GM12878 (cell line): ENCODE measurements at regions not wholly inside any gene's neighbourhood (a gene's known extent, or its start where the extent isn't known, plus 50 kb on each side); places are given as distances from the start of the nearest gene placed in this dataset.

Experiments
- ATAC-seq: fragments of 200-7000 bp; cut with Tn5 transposase; 3 replicates; pipeline ENCODE4 v1.9.1; 2020; ENCODE audit warnings: mild to moderate bottlenecking, moderate library complexity
- BruUV-seq: library from RNA; stranded (reverse); fragments of 400-500 nt; replicated peaks from 2 replicates; lab custom pipeline; 2021; lab: Mats Ljungman, UMichigan
- CTCF ChIA-PET: fragments of 300-600 bp; sonication (Branson Sonifier 250); formaldehyde crosslinking; extraction: SDS; loops from one replicate; lab custom pipeline; 2021; ENCODE audit warnings: inconsistent platforms; lab: Yijun Ruan, JAX
- POLR2A ChIA-PET: fragments of 350-600 bp; formaldehyde crosslinking; extraction: SDS; loops from one replicate; lab custom pipeline; 2021; ENCODE audit warnings: inconsistent platforms; lab: Charles Lee
- RAD21 ChIA-PET: fragments of 300-600 bp; sonication (Branson Sonifier 250); formaldehyde crosslinking; loops from one replicate; lab custom pipeline; 2023; ENCODE audit warnings: antibody characterized with exemption; ENCODE audit not compliant: unreplicated experiment; lab: Charles Lee
- SMC1A ChIA-PET: fragments of 300-600 bp; sonication (Branson Sonifier 250); formaldehyde crosslinking; loops from one replicate; lab custom pipeline; 2023; ENCODE audit not compliant: unreplicated experiment, uncharacterized antibody; lab: Charles Lee
- DNase-seq: peaks from one replicate; pipeline ENCODE4 v3.0.0-alpha.2; 2011; ENCODE audit warnings: low read depth, low spot score
- FAIRE-seq: peaks from 3 replicates; lab custom pipeline; 2011; peaks lifted over from hg19 to GRCh38; lab: Jason Lieb, UNC
- H2AFZ ChIP-seq: 2 replicates; pipeline ENCODE4 v1.6.0; 2011; ENCODE audit warnings: low read depth, low read length, control low read depth; ENCODE audit not compliant: control insufficient read depth
- H3K27ac ChIP-seq: 2 replicates; pipeline ENCODE4 v1.5.1; 2011; ENCODE audit warnings: control low read depth; ENCODE audit not compliant: control insufficient read depth, insufficient read depth
- H3K27me3 ChIP-seq, 2 experiments: replicated peaks in 1 of 2; 2 replicates each; pipeline versions ENCODE4 v1.6.0 to v1.6.1; 2011; ENCODE audit warnings: low read length in 1 of 2; ENCODE audit not compliant: control insufficient read depth in 2 of 2, insufficient read depth in 2 of 2
- H3K36me3 ChIP-seq, 2 experiments: 2 replicates each; pipeline ENCODE4 v1.5.1; 2011; ENCODE audit warnings: low read length in 1 of 2; ENCODE audit not compliant: control insufficient read depth in 2 of 2, insufficient read depth in 2 of 2
- H3K4me1 ChIP-seq: 2 replicates; pipeline ENCODE4 v1.6.1; 2011; ENCODE audit warnings: mild to moderate bottlenecking, low read length, moderate library complexity, mixed read lengths; ENCODE audit not compliant: control insufficient read depth, insufficient read depth
- H3K4me2 ChIP-seq: 2 replicates; pipeline ENCODE4 v1.6.0; 2011; ENCODE audit warnings: control low read depth; ENCODE audit not compliant: control insufficient read depth, insufficient read depth
- H3K4me3 ChIP-seq: fragments of 200-600 bp; sonication (generic); 2 replicates; pipeline ENCODE4 v1.5.1; 2016
- H3K79me2 ChIP-seq: 2 replicates; pipeline ENCODE4 v1.6.0; 2011; ENCODE audit warnings: low read length; ENCODE audit not compliant: control insufficient read depth, insufficient read depth
- H3K9ac ChIP-seq: 2 replicates; pipeline ENCODE4 v1.8.0; 2011; ENCODE audit warnings: low read length, control low read depth, mixed read lengths; ENCODE audit not compliant: control insufficient read depth, insufficient read depth
- H3K9me3 ChIP-seq: replicated peaks from 3 replicates; pipeline ENCODE4 v1.5.1; 2011; ENCODE audit warnings: mild to moderate bottlenecking, low read length; ENCODE audit not compliant: control insufficient read depth, insufficient read depth
- H4K20me1 ChIP-seq: 2 replicates; pipeline ENCODE4 v1.6.0; 2011; ENCODE audit not compliant: control insufficient read depth, insufficient read depth
- CEBPB ChIP-seq, 2 experiments: fragments of 150-350 bp in 1 of 2; IDR thresholded peaks; 2 replicates each; pipeline ENCODE4 v1.6.1; 2012 to 2014; ENCODE audit warnings: low read depth in 2 of 2, low read length in 2 of 2, borderline replicate concordance in 1 of 2, inconsistent platforms in 1 of 2
- CTCF ChIP-seq, 3 experiments: IDR thresholded peaks in 2 of 3; conservative IDR thresholded peaks in 1 of 3; 2 replicates each; pipeline ENCODE4 v1.5.1; 2011; ENCODE audit warnings: low read depth in 3 of 3, low read length in 3 of 3, mild to moderate bottlenecking in 3 of 3, control low read depth in 2 of 3, moderate library complexity in 2 of 3, inconsistent platforms in 1 of 3, mixed read lengths in 1 of 3; ENCODE audit not compliant: control insufficient read depth in 2 of 3, insufficient read depth in 1 of 3; ENCODE audit errors: extremely low read depth in 1 of 3
- MTA2 ChIP-seq: fragments of 450-650 bp; IDR thresholded peaks from 2 replicates; pipeline ENCODE4 v1.6.1; 2016; ENCODE audit warnings: low read depth, mild to moderate bottlenecking, moderate library complexity
- MXI1 ChIP-seq: fragments of 150-350 bp; IDR thresholded peaks from 2 replicates; pipeline ENCODE4 v1.6.1; 2011; ENCODE audit warnings: low read depth, mild to moderate bottlenecking, inconsistent platforms, low read length, improper control_type of control experiment
- SREBF2 ChIP-seq: IDR thresholded peaks from 2 replicates; pipeline ENCODE4 v1.6.1; 2012; ENCODE audit warnings: mild to moderate bottlenecking, low read length
- TAF1 ChIP-seq: IDR thresholded peaks from 2 replicates; pipeline ENCODE4 v1.6.1; 2011; ENCODE audit warnings: mild to moderate bottlenecking, low read depth, low read length, borderline replicate concordance
- TARDBP ChIP-seq: IDR thresholded peaks from 2 replicates; pipeline ENCODE4 v1.6.1; 2016; ENCODE audit warnings: borderline replicate concordance
- ZNF622 ChIP-seq: fragments of 450-650 bp; IDR thresholded peaks from 2 replicates; pipeline ENCODE4 v1.6.1; 2017; ENCODE audit warnings: mild to moderate bottlenecking, inconsistent platforms
- WGBS: methylation state at CpG from one replicate; pipeline ENCODE4 v1.1.6; 2016; ENCODE audit warnings: low lambda C conversion rate; ENCODE audit not compliant: insufficient replicate concordance, insufficient coverage; ENCODE audit errors: missing lambda C conversion rate; 5-methylcytosine and 5-hydroxymethylcytosine counted together
- in situ Hi-C: fragments of 300-500 bp; cut with MboI; formaldehyde crosslinking; loops from 9 replicates; pipeline ENCODE4 v1.14.3; 2018; ENCODE audit warnings: mixed read lengths
- intact Hi-C: fragments of 100-400 bp; cut with micrococcal nuclease; formaldehyde crosslinking; loops from one replicate; pipeline ENCODE4 v1.14.2; 2022; ENCODE audit not compliant: unreplicated experiment
- TF ChIP-seq, protein P1 (sequence below): IDR thresholded peaks from 2 replicates; pipeline ENCODE4 v1.6.1; 2012; ENCODE audit warnings: low read depth, low read length, improper control_type of control experiment
- TF ChIP-seq, protein P2 (sequence below): fragments of 450-650 bp; IDR thresholded peaks from 2 replicates; pipeline ENCODE4 v1.6.1; 2017; ENCODE audit warnings: mild to moderate bottlenecking, low read depth, inconsistent platforms; ENCODE audit not compliant: poor library complexity, severe bottlenecking
- TF ChIP-seq, protein P3 (sequence below): fragments of 450-650 bp; formaldehyde crosslinking; IDR thresholded peaks from 2 replicates; pipeline ENCODE4 v1.4.0; 2022; ENCODE audit warnings: mild to moderate bottlenecking, moderate library complexity

DNA sequence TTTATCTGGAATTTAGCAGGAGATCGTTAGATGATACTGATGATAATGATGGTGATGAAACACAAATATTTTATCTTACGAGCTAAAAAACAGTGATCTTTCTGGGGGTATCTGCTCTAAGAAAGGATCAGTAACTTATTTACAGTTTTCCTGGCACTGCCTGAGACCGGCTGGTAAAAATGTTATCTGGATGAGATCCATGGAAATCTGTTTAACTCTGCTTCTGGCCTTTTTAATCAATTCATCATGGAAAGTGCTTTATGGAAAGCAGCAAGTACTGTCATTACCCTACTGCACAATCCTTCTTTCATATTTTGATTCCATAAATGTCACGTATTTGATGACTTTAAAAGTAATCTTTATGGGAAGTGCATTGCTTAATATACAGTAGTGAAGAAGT is 612.7 kb upstream of the GCFC2 start:
- TF ChIP-seq SREBF2 (no peak), MXI1 (no peak), ZNF622 (no peak), CTCF (IDR thresholded peaks at IDR 0.05 in 2 of 3, conservative IDR thresholded peaks at IDR 0.05 in 1 of 3; ENCODE audit: control insufficient read depth in 2 of 3, extremely low read depth in 1 of 3, insufficient read depth in 1 of 3, low read depth in 3 of 3, low read length in 3 of 3) (no peak), CEBPB (IDR thresholded peaks at IDR 0.05; ENCODE audit: borderline replicate concordance in 1 of 2, low read depth in 2 of 2, low read length in 2 of 2) (no peak), MTA2 (no peak)
- H3K9me3 ChIP-seq, result no peaks in the 10 kb centered on the region
- H3K36me3 ChIP-seq, result no peaks in the 10 kb centered on the region
- POLR2A ChIA-PET, result no interaction called here
- no peaks in the 10 kb centered on the region for H3K27me3 ChIP-seq
- DNase-seq, result no peak
- no peak overlapping the region for H3K9ac ChIP-seq
- H3K27ac ChIP-seq, result no peak overlapping the region
- H2AFZ ChIP-seq, result no peak overlapping the region
- H4K20me1 ChIP-seq, result no peaks in the 10 kb centered on the region
- CTCF ChIA-PET, result no interaction called here
- ATAC-seq, result no peak
- no peak overlapping the region for H3K4me2 ChIP-seq
- H3K4me1 ChIP-seq, result no peaks in the 10 kb centered on the region
- H3K79me2 ChIP-seq, result no peaks in the 10 kb centered on the region
- intact Hi-C loops (no loop called here), in situ Hi-C loops (no loop called here)
- RAD21 ChIA-PET, result interaction anchor here (1.0 kb wide), 1 partner anchor 143 kb away, joined by 3 read pairs; no protein-coding TSS in a partner anchor
- 22% methylated on average over 4 of the region's 4 CpGs for WGBS
- no peak for FAIRE-seq
- BruUV-seq, result no TSS peak
- H3K4me3 ChIP-seq, result no peak overlapping the region
- SMC1A ChIA-PET, result no interaction called here

- in situ Hi-C loops (no loop called here), intact Hi-C loops (no loop called here)
- Histone ChIP-seq H3K4me3 (no peak overlapping the region), H3K9me3 (no peaks in the 10 kb centered on the region), H4K20me1 (no peaks in the 10 kb centered on the region), H3K27me3 (no peaks in the 10 kb centered on the region), H3K27ac (no peak overlapping the region), H3K79me2 (no peaks in the 10 kb centered on the region), H3K36me3 (no peaks in the 10 kb centered on the region), H2AFZ (no peak overlapping the region), H3K9ac (no peak overlapping the region), H3K4me2 (no peak overlapping the region), H3K4me1 (no peaks in the 10 kb centered on the region)
- RAD21 ChIA-PET, result no interaction called here
- ATAC-seq, result no peak
- BruUV-seq, result no TSS peak
- POLR2A ChIA-PET, result no interaction called here
- DNase-seq, result no peak
- SMC1A ChIA-PET, result no interaction called here
- CTCF ChIA-PET, result no interaction called here
- no peak for FAIRE-seq
- TF ChIP-seq, protein P1, sequence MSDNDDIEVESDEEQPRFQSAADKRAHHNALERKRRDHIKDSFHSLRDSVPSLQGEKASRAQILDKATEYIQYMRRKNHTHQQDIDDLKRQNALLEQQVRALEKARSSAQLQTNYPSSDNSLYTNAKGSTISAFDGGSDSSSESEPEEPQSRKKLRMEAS, result no peak
- TF ChIP-seq, protein P2, sequence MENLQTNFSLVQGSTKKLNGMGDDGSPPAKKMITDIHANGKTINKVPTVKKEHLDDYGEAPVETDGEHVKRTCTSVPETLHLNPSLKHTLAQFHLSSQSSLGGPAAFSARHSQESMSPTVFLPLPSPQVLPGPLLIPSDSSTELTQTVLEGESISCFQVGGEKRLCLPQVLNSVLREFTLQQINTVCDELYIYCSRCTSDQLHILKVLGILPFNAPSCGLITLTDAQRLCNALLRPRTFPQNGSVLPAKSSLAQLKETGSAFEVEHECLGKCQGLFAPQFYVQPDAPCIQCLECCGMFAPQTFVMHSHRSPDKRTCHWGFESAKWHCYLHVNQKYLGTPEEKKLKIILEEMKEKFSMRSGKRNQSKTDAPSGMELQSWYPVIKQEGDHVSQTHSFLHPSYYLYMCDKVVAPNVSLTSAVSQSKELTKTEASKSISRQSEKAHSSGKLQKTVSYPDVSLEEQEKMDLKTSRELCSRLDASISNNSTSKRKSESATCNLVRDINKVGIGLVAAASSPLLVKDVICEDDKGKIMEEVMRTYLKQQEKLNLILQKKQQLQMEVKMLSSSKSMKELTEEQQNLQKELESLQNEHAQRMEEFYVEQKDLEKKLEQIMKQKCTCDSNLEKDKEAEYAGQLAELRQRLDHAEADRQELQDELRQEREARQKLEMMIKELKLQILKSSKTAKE, result no peak
- TF ChIP-seq TARDBP (no peak), CEBPB (IDR thresholded peaks at IDR 0.05; ENCODE audit: borderline replicate concordance in 1 of 2, low read depth in 2 of 2, low read length in 2 of 2) (no peak), TAF1 (no peak)
- TF ChIP-seq, protein P3, sequence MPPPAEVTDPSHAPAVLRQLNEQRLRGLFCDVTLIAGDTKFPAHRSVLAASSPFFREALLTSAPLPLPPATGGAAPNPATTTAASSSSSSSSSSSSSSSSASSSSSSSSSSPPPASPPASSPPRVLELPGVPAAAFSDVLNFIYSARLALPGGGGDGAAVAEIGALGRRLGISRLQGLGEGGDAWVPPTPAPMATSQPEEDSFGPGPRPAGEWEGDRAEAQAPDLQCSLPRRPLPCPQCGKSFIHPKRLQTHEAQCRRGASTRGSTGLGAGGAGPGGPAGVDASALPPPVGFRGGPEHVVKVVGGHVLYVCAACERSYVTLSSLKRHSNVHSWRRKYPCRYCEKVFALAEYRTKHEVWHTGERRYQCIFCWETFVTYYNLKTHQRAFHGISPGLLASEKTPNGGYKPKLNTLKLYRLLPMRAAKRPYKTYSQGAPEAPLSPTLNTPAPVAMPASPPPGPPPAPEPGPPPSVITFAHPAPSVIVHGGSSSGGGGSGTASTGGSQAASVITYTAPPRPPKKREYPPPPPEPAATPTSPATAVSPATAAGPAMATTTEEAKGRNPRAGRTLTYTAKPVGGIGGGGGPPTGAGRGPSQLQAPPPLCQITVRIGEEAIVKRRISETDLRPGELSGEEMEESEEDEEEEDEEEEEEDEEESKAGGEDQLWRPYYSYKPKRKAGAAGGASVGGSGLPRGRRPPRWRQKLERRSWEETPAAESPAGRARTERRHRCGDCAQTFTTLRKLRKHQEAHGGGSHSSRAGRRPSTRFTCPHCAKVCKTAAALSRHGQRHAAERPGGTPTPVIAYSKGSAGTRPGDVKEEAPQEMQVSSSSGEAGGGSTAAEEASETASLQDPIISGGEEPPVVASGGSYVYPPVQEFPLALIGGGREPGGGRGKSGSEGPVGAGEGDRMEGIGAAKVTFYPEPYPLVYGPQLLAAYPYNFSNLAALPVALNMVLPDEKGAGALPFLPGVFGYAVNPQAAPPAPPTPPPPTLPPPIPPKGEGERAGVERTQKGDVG, result no peak
These were observed 610.0 kb upstream of the GCFC2 start for GRCh38 chr2:76320716-76321115.
